ENCODE measurements at regions not wholly inside any gene's neighbourhood (a gene's known extent, or its start where the extent isn't known, plus 50 kb on each side); places are given as distances from the start of the nearest gene placed in this dataset.
"Not testable (repeated sequence)": the region's sequence is repeated elsewhere in the genome, so short reads cannot be mapped to it uniquely, and the experiment has no call there.

GRCh38 chrX:76774912-76775311 lies 347.4 kb downstream of the MAGEE1 start:
- H3K4me2 ChIP-seq (ENCODE audit: low read depth, low read length, poor library complexity, severe bottlenecking); H3K4me1 ChIP-seq (ENCODE audit: insufficient read depth, low read length, poor library complexity, severe bottlenecking); H3K4me3 ChIP-seq (ENCODE audit: low read length, poor library complexity, severe bottlenecking); H4K20me1 ChIP-seq (ENCODE audit: insufficient read depth, low read length, poor library complexity, severe bottlenecking); H3K9me3 ChIP-seq (ENCODE audit: insufficient read depth, low read depth, low read length); H3K9me2 ChIP-seq (replicated peaks; ENCODE audit: low read depth, low read length); H2AFZ ChIP-seq (ENCODE audit: low read length); H3K79me2 ChIP-seq (ENCODE audit: insufficient read depth, low read length); H3F3A ChIP-seq (ENCODE audit: low read depth); H3K27me3 ChIP-seq (ENCODE audit: insufficient read depth, low read length, poor library complexity, severe bottlenecking); H3K36me3 ChIP-seq (ENCODE audit: insufficient read depth, low read length); H3K9ac ChIP-seq (ENCODE audit: low read depth, low read length, poor library complexity, severe bottlenecking): not testable (repeated sequence)

- Histone ChIP-seq H3F3A (ENCODE audit: low read depth) (no peaks in the 10 kb centered on the region), H3K79me2 (ENCODE audit: insufficient read depth, low read length) (no peaks in the 10 kb centered on the region), H4K20me1 (ENCODE audit: insufficient read depth, low read length, poor library complexity, severe bottlenecking) (no peaks in the 10 kb centered on the region), H3K36me3 (ENCODE audit: insufficient read depth, low read length) (no peaks in the 10 kb centered on the region), H3K4me3 (ENCODE audit: low read length, poor library complexity, severe bottlenecking) (no peak overlapping the region), H3K4me1 (ENCODE audit: insufficient read depth, low read length, poor library complexity, severe bottlenecking) (no peaks in the 10 kb centered on the region), H3K4me2 (ENCODE audit: low read depth, low read length, poor library complexity, severe bottlenecking) (no peak overlapping the region), H3K9me2 (replicated peaks; ENCODE audit: low read depth, low read length) (no peaks in the 10 kb centered on the region), H2AFZ (ENCODE audit: low read length) (no peak overlapping the region), H3K9me3 (ENCODE audit: insufficient read depth, low read depth, low read length) (no peaks in the 10 kb centered on the region), H3K9ac (ENCODE audit: low read depth, low read length, poor library complexity, severe bottlenecking) (no peak overlapping the region), H3K27me3 (ENCODE audit: insufficient read depth, low read length, poor library complexity, severe bottlenecking) (no peaks in the 10 kb centered on the region)
- no peak for TF ChIP-seq CTCF (conservative IDR thresholded peaks at IDR 0.05; ENCODE audit: low read length)
- TF ChIP-seq EZH2phosphoT487 (IDR thresholded peaks at IDR 0.05; ENCODE audit: borderline replicate concordance), result no peak
Observed at GRCh38 chrX:76796311-76796710, 368.8 kb downstream of the MAGEE1 start.

GRCh38 chrX:76802708-76803107 lies 375.2 kb downstream of the MAGEE1 start:
- no peaks in the 10 kb centered on the region for H3F3A ChIP-seq (ENCODE audit: low read depth)
- no peak overlapping the region for H3K9ac ChIP-seq (ENCODE audit: low read depth, low read length, poor library complexity, severe bottlenecking)
- TF ChIP-seq CTCF (conservative IDR thresholded peaks at IDR 0.05; ENCODE audit: low read length) (no peak), EZH2phosphoT487 (IDR thresholded peaks at IDR 0.05; ENCODE audit: borderline replicate concordance) (no peak)
- H3K27me3 ChIP-seq (ENCODE audit: insufficient read depth, low read length, poor library complexity, severe bottlenecking), result no peaks in the 10 kb centered on the region
- H2AFZ ChIP-seq (ENCODE audit: low read length), result no peak overlapping the region
- H3K79me2 ChIP-seq (ENCODE audit: insufficient read depth, low read length), result no peaks in the 10 kb centered on the region
- H3K36me3 ChIP-seq (ENCODE audit: insufficient read depth, low read length), result no peaks in the 10 kb centered on the region
- H3K4me2 ChIP-seq (ENCODE audit: low read depth, low read length, poor library complexity, severe bottlenecking), result no peak overlapping the region
- H3K4me3 ChIP-seq (ENCODE audit: low read length, poor library complexity, severe bottlenecking), result no peak overlapping the region
- no peaks in the 10 kb centered on the region for H3K9me3 ChIP-seq (ENCODE audit: insufficient read depth, low read depth, low read length)
- H4K20me1 ChIP-seq (ENCODE audit: insufficient read depth, low read length, poor library complexity, severe bottlenecking), result no peaks in the 10 kb centered on the region
- H3K4me1 ChIP-seq (ENCODE audit: insufficient read depth, low read length, poor library complexity, severe bottlenecking), result no peaks in the 10 kb centered on the region
- H3K9me2 ChIP-seq (replicated peaks; ENCODE audit: low read depth, low read length), result no peaks in the 10 kb centered on the region

- H3K9me3 ChIP-seq (ENCODE audit: insufficient read depth, low read depth, low read length), result no peaks in the 10 kb centered on the region
Observed at GRCh38 chrX:76815754-76816153, 388.2 kb downstream of the MAGEE1 start.

GRCh38 chrX:76817279-76817678 lies 389.8 kb downstream of the MAGEE1 start:
- H3K4me3 ChIP-seq (ENCODE audit: low read length, poor library complexity, severe bottlenecking); H3F3A ChIP-seq (ENCODE audit: low read depth); H4K20me1 ChIP-seq (ENCODE audit: insufficient read depth, low read length, poor library complexity, severe bottlenecking); H3K36me3 ChIP-seq (ENCODE audit: insufficient read depth, low read length); H2AFZ ChIP-seq (ENCODE audit: low read length); H3K9me2 ChIP-seq (replicated peaks; ENCODE audit: low read depth, low read length); H3K4me1 ChIP-seq (ENCODE audit: insufficient read depth, low read length, poor library complexity, severe bottlenecking); H3K27me3 ChIP-seq (ENCODE audit: insufficient read depth, low read length, poor library complexity, severe bottlenecking); H3K4me2 ChIP-seq (ENCODE audit: low read depth, low read length, poor library complexity, severe bottlenecking); H3K9ac ChIP-seq (ENCODE audit: low read depth, low read length, poor library complexity, severe bottlenecking); H3K79me2 ChIP-seq (ENCODE audit: insufficient read depth, low read length); H3K9me3 ChIP-seq (ENCODE audit: insufficient read depth, low read depth, low read length): not testable (repeated sequence)

More at GRCh38 chrX:76815754-76816153, 388.2 kb downstream of the MAGEE1 start:
- H3K4me1 ChIP-seq (ENCODE audit: insufficient read depth, low read length, poor library complexity, severe bottlenecking), result no peaks in the 10 kb centered on the region
- H3K27me3 ChIP-seq (ENCODE audit: insufficient read depth, low read length, poor library complexity, severe bottlenecking), result no peaks in the 10 kb centered on the region
- no peak overlapping the region for H3K4me2 ChIP-seq (ENCODE audit: low read depth, low read length, poor library complexity, severe bottlenecking)
- no peaks in the 10 kb centered on the region for H4K20me1 ChIP-seq (ENCODE audit: insufficient read depth, low read length, poor library complexity, severe bottlenecking)
- H3K36me3 ChIP-seq (ENCODE audit: insufficient read depth, low read length), result no peaks in the 10 kb centered on the region
- H3F3A ChIP-seq (ENCODE audit: low read depth), result no peaks in the 10 kb centered on the region
- TF ChIP-seq CTCF (conservative IDR thresholded peaks at IDR 0.05; ENCODE audit: low read length), result no peak
- no peak for TF ChIP-seq EZH2phosphoT487 (IDR thresholded peaks at IDR 0.05; ENCODE audit: borderline replicate concordance)
- no peak overlapping the region for H3K9ac ChIP-seq (ENCODE audit: low read depth, low read length, poor library complexity, severe bottlenecking)
- H3K79me2 ChIP-seq (ENCODE audit: insufficient read depth, low read length), result no peaks in the 10 kb centered on the region
- H3K4me3 ChIP-seq (ENCODE audit: low read length, poor library complexity, severe bottlenecking), result no peak overlapping the region
- no peaks in the 10 kb centered on the region for H3K9me2 ChIP-seq (replicated peaks; ENCODE audit: low read depth, low read length)
- no peak overlapping the region for H2AFZ ChIP-seq (ENCODE audit: low read length)

All from Loucy (cell line).